GM23338 (cell line): ENCODE measurements at regions not wholly inside any gene's neighbourhood (a gene's known extent, or its start where the extent isn't known, plus 50 kb on each side); places are given as distances from the start of the nearest gene placed in this dataset.

Source experiments
- ATAC-seq: fragments of 200-7000 bp; cut with Tn5 transposase; 3 replicates; pipeline ENCODE4 v1.9.1; 2020
- DNase-seq: peaks from one replicate; pipeline ENCODE4 v3.0.0-alpha.2; 2015; ENCODE audit warnings: low spot score
- H2AFZ ChIP-seq: fragments of 200-600 bp; sonication (generic); 2 replicates; pipeline ENCODE4 v1.8.0; 2016; ENCODE audit warnings: antibody characterized with exemption, mild to moderate bottlenecking, moderate library complexity
- H3F3A ChIP-seq: fragments of 200-600 bp; sonication (generic); replicated peaks from 2 replicates; pipeline ENCODE4 v1.8.0; 2017; ENCODE audit warnings: antibody characterized with exemption, mixed run types, low read depth
- H3K27ac ChIP-seq: fragments of 200-600 bp; sonication (generic); 2 replicates; pipeline ENCODE4 v1.6.1; 2016; ENCODE audit warnings: low read depth
- H3K27me3 ChIP-seq: fragments of 200-600 bp; sonication (generic); 2 replicates; pipeline ENCODE4 v1.8.0; 2016; ENCODE audit warnings: mild to moderate bottlenecking, mixed run types, moderate library complexity; ENCODE audit not compliant: insufficient read depth
- H3K36me3 ChIP-seq: fragments of 200-600 bp; sonication (generic); 2 replicates; pipeline ENCODE4 v1.8.0; 2016; ENCODE audit warnings: mild to moderate bottlenecking; ENCODE audit not compliant: insufficient read depth
- H3K4me1 ChIP-seq: fragments of 200-600 bp; sonication (generic); 2 replicates; pipeline ENCODE4 v1.8.0; 2016; ENCODE audit warnings: mild to moderate bottlenecking, moderate library complexity; ENCODE audit not compliant: insufficient read depth
- H3K4me2 ChIP-seq: fragments of 200-600 bp; sonication (generic); 2 replicates; pipeline ENCODE4 v1.7.1; 2017; ENCODE audit warnings: mixed run types
- H3K4me3 ChIP-seq: fragments of 200-600 bp; sonication (generic); 2 replicates; pipeline ENCODE4 v1.6.1; 2016; ENCODE audit warnings: mixed run types
- H3K79me2 ChIP-seq: fragments of 200-600 bp; sonication (generic); replicated peaks from 2 replicates; pipeline ENCODE4 v1.8.0; 2017; ENCODE audit warnings: mild to moderate bottlenecking; ENCODE audit not compliant: insufficient read depth
- H3K9me2 ChIP-seq: fragments of 200-600 bp; sonication (generic); 2 replicates; pipeline ENCODE4 v1.8.0; 2017; ENCODE audit not compliant: insufficient read depth
- H4K20me1 ChIP-seq: fragments of 200-600 bp; sonication (generic); replicated peaks from 2 replicates; pipeline ENCODE4 v1.8.0; 2017; ENCODE audit warnings: mild to moderate bottlenecking; ENCODE audit not compliant: insufficient read depth
- H3K27ac Mint-ChIP-seq: 2 replicates; pipeline ENCODE4 v1.8.0; 2020; ENCODE audit warnings: inconsistent platforms, mild to moderate bottlenecking, moderate library complexity, mixed read lengths
- H3K27me3 Mint-ChIP-seq: 3 replicates; pipeline ENCODE4 v1.8.0; 2022; ENCODE audit warnings: low read depth, mild to moderate bottlenecking, moderate library complexity, mixed read lengths, inconsistent platforms; ENCODE audit not compliant: insufficient read depth, poor library complexity
- H3K36me3 Mint-ChIP-seq: 3 replicates; pipeline ENCODE4 v1.8.0; 2021; ENCODE audit warnings: low read depth, mild to moderate bottlenecking, inconsistent platforms, moderate library complexity, mixed read lengths
- H3K4me1 Mint-ChIP-seq: 3 replicates; pipeline ENCODE4 v1.8.0; 2020; ENCODE audit warnings: mild to moderate bottlenecking, inconsistent platforms, mixed read lengths
- H3K4me3 Mint-ChIP-seq: 3 replicates; pipeline ENCODE4 v1.8.0; 2021; ENCODE audit warnings: moderate library complexity, mild to moderate bottlenecking, inconsistent platforms, mixed read lengths
- H3K9me3 Mint-ChIP-seq: 3 replicates; pipeline ENCODE4 v1.8.0; 2020; ENCODE audit warnings: moderate library complexity, mild to moderate bottlenecking, inconsistent platforms, mixed read lengths
- CREB1 ChIP-seq: fragments of 250-450 bp; sonication (Bioruptor Pico); IDR thresholded peaks from 2 replicates; pipeline ENCODE4 v1.5.0; 2020; ENCODE audit warnings: low read depth, mild to moderate bottlenecking, moderate library complexity
- EZH2 ChIP-seq: fragments of 200-600 bp; sonication (generic); IDR thresholded peaks from one replicate; pipeline ENCODE4 v1.8.0; 2017; ENCODE audit warnings: antibody characterized with exemption, mild to moderate bottlenecking, low read depth; ENCODE audit not compliant: unreplicated experiment
- EZH2phosphoT487 ChIP-seq: fragments of 200-600 bp; sonication (generic); IDR thresholded peaks from one replicate; pipeline ENCODE4 v1.8.1; 2018; ENCODE audit warnings: antibody characterized with exemption; ENCODE audit not compliant: unreplicated experiment
- JUNB ChIP-seq: IDR thresholded peaks from one replicate; pipeline ENCODE4 v1.6.1; 2016; ENCODE audit warnings: antibody characterized with exemption; ENCODE audit not compliant: unreplicated experiment
- ZNF114 ChIP-seq: fragments of 250-450 bp; sonication (Bioruptor Pico); IDR thresholded peaks from 2 replicates; pipeline ENCODE4 v1.5.0; 2020; ENCODE audit warnings: mild to moderate bottlenecking, moderate library complexity
- ZNF331 ChIP-seq: fragments of 250-450 bp; sonication (Bioruptor Pico); IDR thresholded peaks from 2 replicates; pipeline ENCODE4 v1.5.0; 2020; ENCODE audit warnings: low read depth, mild to moderate bottlenecking, moderate library complexity
- TF ChIP-seq, protein P1 (sequence below), 2 experiments: fragments of 200-600 bp in 1 of 2; sonication (generic) in 1 of 2; conservative IDR thresholded peaks; 2 replicates each; pipeline versions ENCODE4 v1.5.1 to v1.6.1; 2016 to 2017; ENCODE audit warnings: antibody characterized with exemption in 2 of 2, low read depth in 2 of 2, mild to moderate bottlenecking in 2 of 2, moderate library complexity in 1 of 2
- TF ChIP-seq, protein P2 (sequence below): fragments of 250-450 bp; sonication (Bioruptor Pico); IDR thresholded peaks from 2 replicates; pipeline ENCODE4 v1.5.0; 2020; ENCODE audit warnings: mild to moderate bottlenecking, moderate library complexity
- TF ChIP-seq, protein P3 (sequence below): IDR thresholded peaks from one replicate; pipeline ENCODE4 v1.6.1; 2018; ENCODE audit warnings: antibody characterized with exemption; ENCODE audit not compliant: unreplicated experiment
- TF ChIP-seq, protein P4 (sequence below): IDR thresholded peaks from 2 replicates; pipeline ENCODE4 v1.6.1; 2016; ENCODE audit warnings: antibody characterized with exemption

DNA sequence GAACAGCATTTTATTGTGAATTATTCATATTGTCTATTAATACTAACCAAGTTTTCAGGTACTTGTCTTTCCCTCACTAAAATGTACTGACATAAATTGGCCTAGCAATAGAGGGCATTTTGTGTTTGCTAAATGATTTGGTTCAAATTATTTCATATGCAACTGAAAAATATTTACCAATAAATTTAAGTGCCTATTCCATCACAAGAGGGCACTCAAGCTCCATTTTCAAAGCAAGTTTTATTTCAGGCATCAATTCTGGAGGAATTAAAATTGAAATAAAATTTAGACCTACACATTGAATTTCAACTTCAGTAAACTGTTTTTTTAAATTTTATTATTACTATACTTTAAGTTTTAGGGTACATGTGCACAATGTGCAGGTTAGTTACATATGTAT, 114.3 kb upstream of the SYNCRIP start:
- no peaks in the 10 kb centered on the region for H3K4me1 ChIP-seq
- H3K4me2 ChIP-seq, result no peak overlapping the region
- ATAC-seq, result no peak
- TF ChIP-seq, protein P1, sequence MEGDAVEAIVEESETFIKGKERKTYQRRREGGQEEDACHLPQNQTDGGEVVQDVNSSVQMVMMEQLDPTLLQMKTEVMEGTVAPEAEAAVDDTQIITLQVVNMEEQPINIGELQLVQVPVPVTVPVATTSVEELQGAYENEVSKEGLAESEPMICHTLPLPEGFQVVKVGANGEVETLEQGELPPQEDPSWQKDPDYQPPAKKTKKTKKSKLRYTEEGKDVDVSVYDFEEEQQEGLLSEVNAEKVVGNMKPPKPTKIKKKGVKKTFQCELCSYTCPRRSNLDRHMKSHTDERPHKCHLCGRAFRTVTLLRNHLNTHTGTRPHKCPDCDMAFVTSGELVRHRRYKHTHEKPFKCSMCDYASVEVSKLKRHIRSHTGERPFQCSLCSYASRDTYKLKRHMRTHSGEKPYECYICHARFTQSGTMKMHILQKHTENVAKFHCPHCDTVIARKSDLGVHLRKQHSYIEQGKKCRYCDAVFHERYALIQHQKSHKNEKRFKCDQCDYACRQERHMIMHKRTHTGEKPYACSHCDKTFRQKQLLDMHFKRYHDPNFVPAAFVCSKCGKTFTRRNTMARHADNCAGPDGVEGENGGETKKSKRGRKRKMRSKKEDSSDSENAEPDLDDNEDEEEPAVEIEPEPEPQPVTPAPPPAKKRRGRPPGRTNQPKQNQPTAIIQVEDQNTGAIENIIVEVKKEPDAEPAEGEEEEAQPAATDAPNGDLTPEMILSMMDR (conservative IDR thresholded peaks at IDR 0.05; ENCODE audit: low read depth in 2 of 2), result peak in 1 of 2 experiments; percentile 63
- TF ChIP-seq, protein P2, sequence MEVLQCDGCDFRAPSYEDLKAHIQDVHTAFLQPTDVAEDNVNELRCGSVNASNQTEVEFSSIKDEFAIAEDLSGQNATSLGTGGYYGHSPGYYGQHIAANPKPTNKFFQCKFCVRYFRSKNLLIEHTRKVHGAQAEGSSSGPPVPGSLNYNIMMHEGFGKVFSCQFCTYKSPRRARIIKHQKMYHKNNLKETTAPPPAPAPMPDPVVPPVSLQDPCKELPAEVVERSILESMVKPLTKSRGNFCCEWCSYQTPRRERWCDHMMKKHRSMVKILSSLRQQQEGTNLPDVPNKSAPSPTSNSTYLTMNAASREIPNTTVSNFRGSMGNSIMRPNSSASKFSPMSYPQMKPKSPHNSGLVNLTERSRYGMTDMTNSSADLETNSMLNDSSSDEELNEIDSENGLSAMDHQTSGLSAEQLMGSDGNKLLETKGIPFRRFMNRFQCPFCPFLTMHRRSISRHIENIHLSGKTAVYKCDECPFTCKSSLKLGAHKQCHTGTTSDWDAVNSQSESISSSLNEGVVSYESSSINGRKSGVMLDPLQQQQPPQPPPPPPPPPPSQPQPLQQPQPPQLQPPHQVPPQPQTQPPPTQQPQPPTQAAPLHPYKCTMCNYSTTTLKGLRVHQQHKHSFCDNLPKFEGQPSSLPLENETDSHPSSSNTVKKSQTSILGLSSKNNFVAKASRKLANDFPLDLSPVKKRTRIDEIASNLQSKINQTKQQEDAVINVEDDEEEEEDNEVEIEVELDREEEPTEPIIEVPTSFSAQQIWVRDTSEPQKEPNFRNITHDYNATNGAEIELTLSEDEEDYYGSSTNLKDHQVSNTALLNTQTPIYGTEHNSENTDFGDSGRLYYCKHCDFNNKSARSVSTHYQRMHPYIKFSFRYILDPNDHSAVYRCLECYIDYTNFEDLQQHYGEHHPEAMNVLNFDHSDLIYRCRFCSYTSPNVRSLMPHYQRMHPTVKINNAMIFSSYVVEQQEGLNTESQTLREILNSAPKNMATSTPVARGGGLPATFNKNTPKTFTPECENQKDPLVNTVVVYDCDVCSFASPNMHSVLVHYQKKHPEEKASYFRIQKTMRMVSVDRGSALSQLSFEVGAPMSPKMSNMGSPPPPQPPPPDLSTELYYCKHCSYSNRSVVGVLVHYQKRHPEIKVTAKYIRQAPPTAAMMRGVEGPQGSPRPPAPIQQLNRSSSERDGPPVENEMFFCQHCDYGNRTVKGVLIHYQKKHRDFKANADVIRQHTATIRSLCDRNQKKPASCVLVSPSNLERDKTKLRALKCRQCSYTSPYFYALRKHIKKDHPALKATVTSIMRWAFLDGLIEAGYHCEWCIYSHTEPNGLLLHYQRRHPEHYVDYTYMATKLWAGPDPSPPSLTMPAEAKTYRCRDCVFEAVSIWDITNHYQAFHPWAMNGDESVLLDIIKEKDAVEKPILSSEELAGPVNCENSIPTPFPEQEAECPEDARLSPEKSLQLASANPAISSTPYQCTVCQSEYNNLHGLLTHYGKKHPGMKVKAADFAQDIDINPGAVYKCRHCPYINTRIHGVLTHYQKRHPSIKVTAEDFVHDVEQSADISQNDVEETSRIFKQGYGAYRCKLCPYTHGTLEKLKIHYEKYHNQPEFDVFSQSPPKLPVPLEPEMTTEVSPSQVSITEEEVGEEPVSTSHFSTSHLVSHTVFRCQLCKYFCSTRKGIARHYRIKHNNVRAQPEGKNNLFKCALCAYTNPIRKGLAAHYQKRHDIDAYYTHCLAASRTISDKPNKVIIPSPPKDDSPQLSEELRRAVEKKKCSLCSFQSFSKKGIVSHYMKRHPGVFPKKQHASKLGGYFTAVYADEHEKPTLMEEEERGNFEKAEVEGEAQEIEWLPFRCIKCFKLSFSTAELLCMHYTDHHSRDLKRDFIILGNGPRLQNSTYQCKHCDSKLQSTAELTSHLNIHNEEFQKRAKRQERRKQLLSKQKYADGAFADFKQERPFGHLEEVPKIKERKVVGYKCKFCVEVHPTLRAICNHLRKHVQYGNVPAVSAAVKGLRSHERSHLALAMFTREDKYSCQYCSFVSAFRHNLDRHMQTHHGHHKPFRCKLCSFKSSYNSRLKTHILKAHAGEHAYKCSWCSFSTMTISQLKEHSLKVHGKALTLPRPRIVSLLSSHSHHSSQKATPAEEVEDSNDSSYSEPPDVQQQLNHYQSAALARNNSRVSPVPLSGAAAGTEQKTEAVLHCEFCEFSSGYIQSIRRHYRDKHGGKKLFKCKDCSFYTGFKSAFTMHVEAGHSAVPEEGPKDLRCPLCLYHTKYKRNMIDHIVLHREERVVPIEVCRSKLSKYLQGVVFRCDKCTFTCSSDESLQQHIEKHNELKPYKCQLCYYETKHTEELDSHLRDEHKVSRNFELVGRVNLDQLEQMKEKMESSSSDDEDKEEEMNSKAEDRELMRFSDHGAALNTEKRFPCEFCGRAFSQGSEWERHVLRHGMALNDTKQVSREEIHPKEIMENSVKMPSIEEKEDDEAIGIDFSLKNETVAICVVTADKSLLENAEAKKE, result no peak
- H3K27ac ChIP-seq, result no peak overlapping the region
- peaks cover 3% of the 10 kb centered on the region; the same call in 2 of the 3 replicates for H3K36me3 Mint-ChIP-seq
- no peak overlapping the region for H3K4me3 ChIP-seq
- H3F3A ChIP-seq, result no peaks in the 10 kb centered on the region
- no peaks in the 10 kb centered on the region for H3K4me1 Mint-ChIP-seq
- peak; percentile 30 for DNase-seq
- peaks cover 12% of the 10 kb centered on the region; the same call in 2 of the 3 replicates for H3K9me3 Mint-ChIP-seq
- no peak overlapping the region for H2AFZ ChIP-seq
- no peaks in the 10 kb centered on the region for H4K20me1 ChIP-seq
- H3K36me3 ChIP-seq, result no peaks in the 10 kb centered on the region
- H3K4me3 Mint-ChIP-seq, result no peak overlapping the region
- H3K79me2 ChIP-seq, result no peaks in the 10 kb centered on the region
- H3K9me2 ChIP-seq, result no peaks in the 10 kb centered on the region
- H3K27me3 ChIP-seq, result no peaks in the 10 kb centered on the region
- no peaks in the 10 kb centered on the region for H3K27me3 Mint-ChIP-seq
- no peak overlapping the region for H3K27ac Mint-ChIP-seq

DNA sequence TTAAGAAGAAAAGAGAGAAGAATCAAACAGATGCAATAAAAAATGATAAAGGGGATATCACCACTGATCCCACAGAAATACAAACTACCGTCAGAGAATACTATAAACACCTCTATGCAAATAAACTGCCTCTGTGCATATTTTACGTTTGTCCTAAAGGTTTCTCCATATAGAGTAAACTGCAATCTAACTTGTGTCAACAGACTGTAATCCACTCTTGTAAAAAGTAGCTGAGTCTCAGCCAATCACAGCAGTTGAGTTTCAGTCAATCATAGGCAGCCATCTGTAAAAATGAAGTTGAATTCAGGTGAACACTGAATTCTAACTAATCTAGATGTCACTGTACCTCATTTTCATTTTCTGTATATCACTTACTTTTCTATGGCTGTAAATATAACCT, 112.2 kb upstream of the SYNCRIP start:
- ATAC-seq, result no peak
- DNase-seq, result no peak
- Histone ChIP-seq H3K27ac (no peak overlapping the region), H3K36me3 (no peaks in the 10 kb centered on the region), H3K4me1 (peaks cover 4% of the 10 kb centered on the region; the same call in 1 of the 2 replicates), H2AFZ (no peak overlapping the region), H4K20me1 (no peaks in the 10 kb centered on the region), H3K79me2 (no peaks in the 10 kb centered on the region), H3K9me2 (no peaks in the 10 kb centered on the region), H3K27me3 (no peaks in the 10 kb centered on the region), H3F3A (no peaks in the 10 kb centered on the region), H3K4me3 (no peak overlapping the region), H3K4me2 (no peak overlapping the region)
- peaks cover 7% of the 10 kb centered on the region; the same call in 2 of the 3 replicates for H3K9me3 Mint-ChIP-seq
- H3K36me3 Mint-ChIP-seq, result 0 out of 3 replicates have a peak, but pooled peaks cover 2% of the 10 kb centered on the region
- no peaks in the 10 kb centered on the region for H3K27me3 Mint-ChIP-seq
- H3K27ac Mint-ChIP-seq, result no peak overlapping the region
- H3K4me1 Mint-ChIP-seq, result no peaks in the 10 kb centered on the region; the same call in 2 of the 3 replicates
- no peak overlapping the region for H3K4me3 Mint-ChIP-seq
- TF ChIP-seq EZH2 (no peak), JUNB (no peak), ZNF331 (no peak), EZH2phosphoT487 (no peak), CREB1 (CRISPR knock-in tag) (no peak), ZNF114 (CRISPR knock-in tag) (no peak)
- TF ChIP-seq, protein P3, sequence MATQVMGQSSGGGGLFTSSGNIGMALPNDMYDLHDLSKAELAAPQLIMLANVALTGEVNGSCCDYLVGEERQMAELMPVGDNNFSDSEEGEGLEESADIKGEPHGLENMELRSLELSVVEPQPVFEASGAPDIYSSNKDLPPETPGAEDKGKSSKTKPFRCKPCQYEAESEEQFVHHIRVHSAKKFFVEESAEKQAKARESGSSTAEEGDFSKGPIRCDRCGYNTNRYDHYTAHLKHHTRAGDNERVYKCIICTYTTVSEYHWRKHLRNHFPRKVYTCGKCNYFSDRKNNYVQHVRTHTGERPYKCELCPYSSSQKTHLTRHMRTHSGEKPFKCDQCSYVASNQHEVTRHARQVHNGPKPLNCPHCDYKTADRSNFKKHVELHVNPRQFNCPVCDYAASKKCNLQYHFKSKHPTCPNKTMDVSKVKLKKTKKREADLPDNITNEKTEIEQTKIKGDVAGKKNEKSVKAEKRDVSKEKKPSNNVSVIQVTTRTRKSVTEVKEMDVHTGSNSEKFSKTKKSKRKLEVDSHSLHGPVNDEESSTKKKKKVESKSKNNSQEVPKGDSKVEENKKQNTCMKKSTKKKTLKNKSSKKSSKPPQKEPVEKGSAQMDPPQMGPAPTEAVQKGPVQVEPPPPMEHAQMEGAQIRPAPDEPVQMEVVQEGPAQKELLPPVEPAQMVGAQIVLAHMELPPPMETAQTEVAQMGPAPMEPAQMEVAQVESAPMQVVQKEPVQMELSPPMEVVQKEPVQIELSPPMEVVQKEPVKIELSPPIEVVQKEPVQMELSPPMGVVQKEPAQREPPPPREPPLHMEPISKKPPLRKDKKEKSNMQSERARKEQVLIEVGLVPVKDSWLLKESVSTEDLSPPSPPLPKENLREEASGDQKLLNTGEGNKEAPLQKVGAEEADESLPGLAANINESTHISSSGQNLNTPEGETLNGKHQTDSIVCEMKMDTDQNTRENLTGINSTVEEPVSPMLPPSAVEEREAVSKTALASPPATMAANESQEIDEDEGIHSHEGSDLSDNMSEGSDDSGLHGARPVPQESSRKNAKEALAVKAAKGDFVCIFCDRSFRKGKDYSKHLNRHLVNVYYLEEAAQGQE, result no peak
- TF ChIP-seq, protein P4, sequence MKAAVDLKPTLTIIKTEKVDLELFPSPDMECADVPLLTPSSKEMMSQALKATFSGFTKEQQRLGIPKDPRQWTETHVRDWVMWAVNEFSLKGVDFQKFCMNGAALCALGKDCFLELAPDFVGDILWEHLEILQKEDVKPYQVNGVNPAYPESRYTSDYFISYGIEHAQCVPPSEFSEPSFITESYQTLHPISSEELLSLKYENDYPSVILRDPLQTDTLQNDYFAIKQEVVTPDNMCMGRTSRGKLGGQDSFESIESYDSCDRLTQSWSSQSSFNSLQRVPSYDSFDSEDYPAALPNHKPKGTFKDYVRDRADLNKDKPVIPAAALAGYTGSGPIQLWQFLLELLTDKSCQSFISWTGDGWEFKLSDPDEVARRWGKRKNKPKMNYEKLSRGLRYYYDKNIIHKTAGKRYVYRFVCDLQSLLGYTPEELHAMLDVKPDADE, result no peak
